IMR-90 (cell line): ENCODE measurements at regions not wholly inside any gene's neighbourhood (a gene's known extent, or its start where the extent isn't known, plus 50 kb on each side); places are given as distances from the start of the nearest gene placed in this dataset.
A peak's percentile ranks its signal among the peaks of the same experiment; 100 is the strongest.

Experiments used
- ATAC-seq: fragments of 200-7000 bp; cut with Tn5 transposase; 2 replicates; pipeline ENCODE4 v1.9.1; 2020; ENCODE audit warnings: low read depth, mild to moderate bottlenecking, moderate library complexity
- BruUV-seq: library from RNA; stranded (reverse); fragments of 400-500 nt; replicated peaks from 2 replicates; lab custom pipeline; 2021; lab: Mats Ljungman, UMichigan
- CTCF ChIA-PET: fragments of 300-600 bp; formaldehyde crosslinking; extraction: SDS; loops from one replicate; lab custom pipeline; 2021; ENCODE audit warnings: antibody characterized with exemption; lab: Yijun Ruan, JAX
- POLR2A ChIA-PET: fragments of 300-600 bp; sonication (Branson Sonifier 250); formaldehyde crosslinking; loops from one replicate; lab custom pipeline; 2022; ENCODE audit warnings: antibody characterized with exemption; ENCODE audit not compliant: unreplicated experiment; lab: Charles Lee
- DNase-seq: peaks from one replicate; pipeline ENCODE4 v3.0.0; 2013
- H2AFZ ChIP-seq: replicated peaks from 2 replicates; pipeline ENCODE3; 2013; ENCODE audit warnings: low read length, mild to moderate bottlenecking; ENCODE audit not compliant: poor library complexity
- H2AK5ac ChIP-seq: 2 replicates; pipeline ENCODE4 v1.6.1; 2013; ENCODE audit warnings: low read depth, low read length, inconsistent platforms
- H2AK9ac ChIP-seq: replicated peaks from 2 replicates; pipeline ENCODE3; 2013; ENCODE audit warnings: mild to moderate bottlenecking, low read depth, low read length, moderate library complexity; ENCODE audit not compliant: poor library complexity
- H2BK120ac ChIP-seq: 2 replicates; pipeline ENCODE4 v1.6.1; 2013; ENCODE audit warnings: low read depth, low read length, inconsistent platforms
- H2BK15ac ChIP-seq: 3 replicates; pipeline ENCODE4 v1.6.1; 2013; ENCODE audit warnings: low read depth, low read length, inconsistent platforms
- H2BK20ac ChIP-seq: 2 replicates; pipeline ENCODE4 v1.6.1; 2013; ENCODE audit warnings: low read depth, mild to moderate bottlenecking, inconsistent platforms, low read length, moderate library complexity
- H2BK5ac ChIP-seq: 2 replicates; pipeline ENCODE4 v1.6.1; 2013; ENCODE audit warnings: mild to moderate bottlenecking, low read depth, low read length, inconsistent platforms; ENCODE audit not compliant: poor library complexity, severe bottlenecking
- H3K14ac ChIP-seq: replicated peaks from 2 replicates; pipeline ENCODE4 v1.6.1; 2013; ENCODE audit warnings: low read depth, low read length, inconsistent platforms
- H3K18ac ChIP-seq: 2 replicates; pipeline ENCODE4 v1.6.1; 2013; ENCODE audit warnings: low read depth, low read length, control low read depth
- H3K23ac ChIP-seq: 2 replicates; pipeline ENCODE4 v1.6.1; 2013; ENCODE audit warnings: low read depth, low read length, inconsistent platforms
- H3K27ac ChIP-seq: 2 replicates; pipeline ENCODE4 v1.5.1; 2013; ENCODE audit warnings: mild to moderate bottlenecking, control low read depth, low read length; ENCODE audit not compliant: insufficient read depth
- H3K27me3 ChIP-seq: 2 replicates; pipeline ENCODE4 v1.6.1; 2013; ENCODE audit warnings: low read length; ENCODE audit not compliant: control insufficient read depth, insufficient read depth
- H3K36me3 ChIP-seq: 2 replicates; pipeline ENCODE4 v1.6.1; 2013; ENCODE audit warnings: low read length, mixed read lengths; ENCODE audit not compliant: control insufficient read depth, insufficient read depth
- H3K4ac ChIP-seq: 2 replicates; pipeline ENCODE4 v1.6.1; 2013; ENCODE audit warnings: low read depth, low read length, inconsistent platforms
- H3K4me1 ChIP-seq: 2 replicates; pipeline ENCODE4 v1.6.1; 2013; ENCODE audit warnings: low read length, mixed read lengths; ENCODE audit not compliant: control insufficient read depth, insufficient read depth
- H3K4me2 ChIP-seq: 2 replicates; pipeline ENCODE4 v1.6.1; 2013; ENCODE audit warnings: low read depth, mild to moderate bottlenecking, control low read depth, low read length, moderate library complexity
- H3K4me3 ChIP-seq: 2 replicates; pipeline ENCODE4 v1.5.1; 2013; ENCODE audit warnings: low read depth, mild to moderate bottlenecking, control low read depth, low read length, moderate library complexity; ENCODE audit not compliant: insufficient read depth
- H3K56ac ChIP-seq: 2 replicates; pipeline ENCODE4 v1.6.1; 2013; ENCODE audit warnings: low read length, inconsistent platforms; ENCODE audit not compliant: insufficient read depth; ENCODE audit errors: extremely low read depth
- H3K79me1 ChIP-seq, 2 experiments: 2 replicates each; pipeline ENCODE4 v1.6.1; 2013; ENCODE audit warnings: low read length in 2 of 2, inconsistent platforms in 1 of 2, low read depth in 1 of 2
- H3K9ac ChIP-seq: 2 replicates; pipeline ENCODE4 v1.6.1; 2013; ENCODE audit warnings: low read depth, low read length, control low read depth
- H3K9me1 ChIP-seq: 2 replicates; pipeline ENCODE4 v1.6.1; 2013; ENCODE audit warnings: low read length, inconsistent platforms; ENCODE audit not compliant: insufficient read depth
- H3K9me3 ChIP-seq: 2 replicates; pipeline ENCODE4 v1.6.1; 2013; ENCODE audit warnings: low read length; ENCODE audit not compliant: control insufficient read depth, insufficient read depth
- H4K20me1 ChIP-seq: 2 replicates; pipeline ENCODE4 v1.6.1; 2013; ENCODE audit warnings: low read length, inconsistent platforms; ENCODE audit not compliant: insufficient read depth
- H4K5ac ChIP-seq: 2 replicates; pipeline ENCODE4 v1.6.1; 2013; ENCODE audit warnings: mild to moderate bottlenecking, low read depth, low read length, control low read depth
- H4K8ac ChIP-seq, 2 experiments: 2 replicates each; pipeline ENCODE4 v1.6.1; 2013; ENCODE audit warnings: low read depth in 2 of 2, low read length in 2 of 2, control low read depth in 1 of 2, inconsistent platforms in 1 of 2
- H4K91ac ChIP-seq: 2 replicates; pipeline ENCODE4 v1.6.1; 2013; ENCODE audit warnings: low read depth, low read length, inconsistent platforms; ENCODE audit not compliant: insufficient read depth
- CHD1 ChIP-seq: IDR thresholded peaks from 2 replicates; pipeline ENCODE4 v1.6.1; 2012; ENCODE audit warnings: low read depth, low read length, improper control_type of control experiment
- CTCF ChIP-seq: conservative IDR thresholded peaks from 2 replicates; pipeline ENCODE4 v1.5.1; 2012; ENCODE audit warnings: mild to moderate bottlenecking, low read depth, low read length, improper control_type of control experiment
- FOS ChIP-seq: fragments of 150-350 bp; IDR thresholded peaks from 2 replicates; pipeline ENCODE4 v1.6.1; 2016; ENCODE audit warnings: low read depth, low read length
- MAFK ChIP-seq: IDR thresholded peaks from 2 replicates; pipeline ENCODE4 v1.6.1; 2012; ENCODE audit warnings: low read depth, low read length, improper control_type of control experiment
- MAZ ChIP-seq: IDR thresholded peaks from 2 replicates; pipeline ENCODE4 v1.6.1; 2012; ENCODE audit warnings: low read depth, mild to moderate bottlenecking, low read length, improper control_type of control experiment, moderate library complexity, borderline replicate concordance
- MXI1 ChIP-seq: IDR thresholded peaks from 2 replicates; pipeline ENCODE4 v1.6.1; 2012; ENCODE audit warnings: low read depth, mild to moderate bottlenecking, low read length, moderate library complexity, borderline replicate concordance
- NFE2L2 ChIP-seq: fragments of 150-350 bp; IDR thresholded peaks from 2 replicates; pipeline ENCODE4 v1.6.1; 2016; ENCODE audit warnings: low read depth, mild to moderate bottlenecking, low read length
- POLR2A ChIP-seq: IDR thresholded peaks from 2 replicates; pipeline ENCODE4 v1.6.1; 2012; ENCODE audit warnings: mild to moderate bottlenecking, low read depth, low read length
- RAD21 ChIP-seq: IDR thresholded peaks from 2 replicates; pipeline ENCODE4 v1.6.1; 2012; ENCODE audit warnings: low read length, improper control_type of control experiment
- RCOR1 ChIP-seq: IDR thresholded peaks from 2 replicates; pipeline ENCODE4 v1.6.1; 2012; ENCODE audit warnings: mild to moderate bottlenecking, low read length, improper control_type of control experiment; ENCODE audit not compliant: insufficient replicate concordance
- RFX5 ChIP-seq: IDR thresholded peaks from 2 replicates; pipeline ENCODE4 v1.8.0; 2012; ENCODE audit warnings: low read depth, mild to moderate bottlenecking, low read length, moderate library complexity
- SMC3 ChIP-seq: fragments of 150-350 bp; IDR thresholded peaks from 2 replicates; pipeline ENCODE4 v1.6.1; 2016; ENCODE audit warnings: low read depth, mild to moderate bottlenecking, antibody characterized with exemption, low read length, moderate library complexity
- WGBS, 2 experiments: methylation state at CpG; one replicate each; pipeline versions ENCODE4 v1.1.5 to v1.1.7; 2013; ENCODE audit warnings: missing lambda C conversion rate in 2 of 2; ENCODE audit not compliant: insufficient read length in 1 of 2; ENCODE audit errors: extremely low coverage in 2 of 2; 5-methylcytosine and 5-hydroxymethylcytosine counted together
- dilution Hi-C: fragments of 300-500 bp; cut with HindIII; formaldehyde crosslinking; loops from one replicate; pipeline ENCODE4 v1.14.3; 2018; ENCODE audit warnings: low sequenced_read_pairs; ENCODE audit not compliant: unreplicated experiment
- in situ Hi-C: fragments of 300-500 bp; cut with MboI; formaldehyde crosslinking; loops from 3 replicates; pipeline ENCODE4 v1.14.3; 2019; ENCODE audit warnings: low sequenced_read_pairs, inconsistent platforms, mixed read lengths
- intact Hi-C: fragments of 100-400 bp; cut with micrococcal nuclease; formaldehyde crosslinking; loops from 2 replicates; pipeline ENCODE4 v1.10.0; 2022
- TF ChIP-seq, protein P1 (sequence below): fragments of 150-350 bp; IDR thresholded peaks from 2 replicates; pipeline ENCODE4 v1.6.1; 2016; ENCODE audit warnings: low read depth, mild to moderate bottlenecking, low read length, moderate library complexity, borderline replicate concordance

- H2BK120ac ChIP-seq: no peak overlapping the region
- in situ Hi-C loops: no loop called here
Observed at GRCh38 chr2:72035518-72036172, 112.0 kb downstream of the CYP26B1 start.

More at GRCh38 chr2:72035518-72036172, 112.0 kb downstream of the CYP26B1 start:
- H3K36me3 ChIP-seq: no peaks in the 10 kb centered on the region
- H4K91ac ChIP-seq: no peak overlapping the region
- peaks cover 2% of the 10 kb centered on the region; the same call in 1 of the 2 replicates for H3K27me3 ChIP-seq
- intact Hi-C loops (no loop called here), dilution Hi-C loops (no loop called here)
- H2AFZ ChIP-seq: no peak overlapping the region
- H3K9me3 ChIP-seq: no peaks in the 10 kb centered on the region
- WGBS, 2 experiments: 30% methylated on average over 4 of the region's 12 CpGs; no CpG with 5 or more reads in 1 of the 2 experiments
- BruUV-seq: no TSS peak
- H3K9ac ChIP-seq: no peak overlapping the region
- DNase-seq: peak; percentile 2
- no peak overlapping the region for H2AK9ac ChIP-seq
- H2BK15ac ChIP-seq: no peak overlapping the region
- H3K18ac ChIP-seq: no peak overlapping the region
- no peak overlapping the region for H3K23ac ChIP-seq
- no peaks in the 10 kb centered on the region for H3K79me1 ChIP-seq
- ATAC-seq: no peak
- H3K56ac ChIP-seq: no peak overlapping the region
- no peak overlapping the region for H4K5ac ChIP-seq
- CTCF ChIA-PET: no interaction called here
- POLR2A ChIA-PET: interaction anchor here (0.5 kb wide), 1 partner anchor 67 kb away, joined by 4 read pairs; no protein-coding TSS in a partner anchor
- H2BK20ac ChIP-seq: no peak overlapping the region
- no peak overlapping the region for H3K27ac ChIP-seq
- H2AK5ac ChIP-seq: no peak overlapping the region
- H3K14ac ChIP-seq: no peak overlapping the region
- no peaks in the 10 kb centered on the region for H4K20me1 ChIP-seq
- no peaks in the 10 kb centered on the region for H3K9me1 ChIP-seq
- TF ChIP-seq CHD1: no peak
- TF ChIP-seq MXI1: no peak
- no peak for TF ChIP-seq RCOR1
- no peak for TF ChIP-seq NFE2L2
- no peak for TF ChIP-seq RAD21
- TF ChIP-seq, protein P1, sequence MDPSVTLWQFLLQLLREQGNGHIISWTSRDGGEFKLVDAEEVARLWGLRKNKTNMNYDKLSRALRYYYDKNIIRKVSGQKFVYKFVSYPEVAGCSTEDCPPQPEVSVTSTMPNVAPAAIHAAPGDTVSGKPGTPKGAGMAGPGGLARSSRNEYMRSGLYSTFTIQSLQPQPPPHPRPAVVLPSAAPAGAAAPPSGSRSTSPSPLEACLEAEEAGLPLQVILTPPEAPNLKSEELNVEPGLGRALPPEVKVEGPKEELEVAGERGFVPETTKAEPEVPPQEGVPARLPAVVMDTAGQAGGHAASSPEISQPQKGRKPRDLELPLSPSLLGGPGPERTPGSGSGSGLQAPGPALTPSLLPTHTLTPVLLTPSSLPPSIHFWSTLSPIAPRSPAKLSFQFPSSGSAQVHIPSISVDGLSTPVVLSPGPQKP: no peak
- TF ChIP-seq RFX5: no peak
- no peak for TF ChIP-seq CTCF
- TF ChIP-seq FOS: no peak
- TF ChIP-seq MAFK: no peak
- TF ChIP-seq MAZ: no peak
- TF ChIP-seq POLR2A: no peak
- no peak for TF ChIP-seq SMC3
- no peak overlapping the region for H3K4me3 ChIP-seq
- no peaks in the 10 kb centered on the region for H3K4me1 ChIP-seq
- H3K4ac ChIP-seq: no peak overlapping the region
- no peak overlapping the region for H4K8ac ChIP-seq
- no peak overlapping the region for H2BK5ac ChIP-seq
- no peak overlapping the region for H3K4me2 ChIP-seq
